Breast epithelium (tissue), 3 donors: ENCODE measurements at regions not wholly inside any gene's neighbourhood (a gene's known extent, or its start where the extent isn't known, plus 50 kb on each side); places are given as distances from the start of the nearest gene placed in this dataset.

ENCODE experiments used
- CTCF ChIP-seq, 3 donors: fragments of 450-650 bp; IDR thresholded peaks; one replicate each; pipeline ENCODE4 v1.5.1; 2016 to 2017; ENCODE audit warnings: antibody characterized with exemption in 3 of 3, mild to moderate bottlenecking in 3 of 3, moderate library complexity in 3 of 3
- POLR2AphosphoS5 ChIP-seq, 3 donors: sonication (generic); formaldehyde crosslinking; IDR thresholded peaks; one replicate each; pipeline ENCODE4 v1.6.1; 2017; ENCODE audit warnings: antibody characterized with exemption in 3 of 3

GRCh38 chr11:34570584-34570983, 50.3 kb upstream of the EHF start:
- TF ChIP-seq CTCF (IDR thresholded peaks at IDR 0.05) (no peak), POLR2AphosphoS5 (IDR thresholded peaks at IDR 0.05) (peak; percentile 76 to 80 (median 79))
